Germinal center (tissue), 1 donor: ENCODE measurements at regions not wholly inside any gene's neighbourhood (a gene's known extent, or its start where the extent isn't known, plus 50 kb on each side); places are given as distances from the start of the nearest gene placed in this dataset.
"Not testable (repeated sequence)": the region's sequence is repeated elsewhere in the genome, so short reads cannot be mapped to it uniquely, and the experiment has no call there.

ENCODE experiments used
- DNase-seq: peaks from one replicate; pipeline ENCODE4 v3.0.0; 2012; ENCODE audit warnings: mixed read lengths, low spot score

DNA sequence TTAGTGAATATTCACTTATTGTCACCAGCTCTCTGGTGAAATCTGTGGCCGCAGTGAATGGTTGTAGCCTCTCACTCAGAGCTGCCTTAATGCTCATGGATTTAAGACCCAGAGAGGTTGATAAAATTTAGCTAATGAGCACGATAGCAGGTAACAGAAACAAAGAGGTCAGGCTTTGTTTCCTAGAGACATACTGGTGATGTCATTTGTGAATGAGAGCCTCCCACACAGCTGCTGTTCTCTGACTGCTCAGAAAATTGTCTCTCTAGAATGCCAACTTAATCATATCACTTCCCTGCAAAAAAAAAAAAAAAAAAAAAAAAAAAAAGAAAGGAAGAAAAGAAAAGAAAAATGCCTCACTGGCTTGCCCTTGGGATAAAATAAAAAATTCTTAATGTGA is 411.7 kb upstream of the MYT1L start:
- DNase-seq: no peak

DNA sequence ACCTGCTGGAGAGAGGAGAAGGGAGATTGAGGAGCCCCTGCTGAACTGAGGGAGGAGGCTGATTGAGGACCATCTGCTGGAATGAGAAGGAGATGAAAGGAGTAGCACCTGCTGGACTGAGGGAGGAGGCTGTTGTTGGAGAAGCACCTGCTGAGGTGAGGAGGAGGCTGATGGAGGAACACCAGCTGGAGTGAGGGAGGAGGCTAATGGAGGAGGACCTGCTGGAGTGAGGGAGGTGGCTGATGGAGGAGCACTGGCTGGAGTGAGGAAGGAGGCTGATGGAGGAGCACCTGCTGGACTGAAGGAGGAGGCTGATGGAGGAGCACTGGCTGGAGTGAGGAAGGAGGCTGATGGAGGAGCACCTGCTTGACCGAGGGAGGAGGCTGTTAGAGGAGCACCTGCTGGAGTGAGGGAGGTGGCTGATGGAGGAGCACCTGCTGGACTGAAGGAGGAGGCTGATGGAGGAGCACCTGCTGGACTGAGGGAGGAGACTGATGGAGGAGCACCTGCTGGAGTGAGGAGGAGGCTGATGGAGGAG is 409.2 kb upstream of the MYT1L start:
- DNase-seq: no peak

DNA sequence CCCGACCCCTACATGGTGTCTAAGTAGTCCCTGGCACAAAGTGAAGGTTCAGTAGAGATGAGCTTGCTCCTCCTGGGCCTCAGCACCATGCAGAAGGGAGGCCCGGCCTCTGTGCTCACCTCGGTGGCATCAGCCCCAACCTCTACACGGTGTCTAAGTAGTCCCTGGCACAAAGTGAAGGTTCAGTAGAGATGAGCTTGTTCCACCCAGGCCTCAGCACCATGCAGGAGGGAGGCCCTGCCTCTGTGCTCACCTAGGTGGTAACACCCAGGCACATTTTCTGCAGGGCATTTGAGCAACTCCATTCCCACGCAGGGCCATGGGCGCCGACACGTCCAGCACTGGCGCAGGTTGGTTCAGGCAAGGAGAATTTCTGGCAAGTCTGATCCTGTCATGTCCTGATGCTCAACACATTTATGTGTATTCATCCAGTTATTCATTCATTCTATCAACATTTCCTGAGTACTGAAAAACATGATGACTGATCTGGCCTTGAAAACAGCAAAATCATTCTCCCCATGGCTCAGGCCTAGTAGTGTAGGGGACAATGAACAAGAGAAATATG is 408.2 kb upstream of the MYT1L start:
- DNase-seq: no peak

DNA sequence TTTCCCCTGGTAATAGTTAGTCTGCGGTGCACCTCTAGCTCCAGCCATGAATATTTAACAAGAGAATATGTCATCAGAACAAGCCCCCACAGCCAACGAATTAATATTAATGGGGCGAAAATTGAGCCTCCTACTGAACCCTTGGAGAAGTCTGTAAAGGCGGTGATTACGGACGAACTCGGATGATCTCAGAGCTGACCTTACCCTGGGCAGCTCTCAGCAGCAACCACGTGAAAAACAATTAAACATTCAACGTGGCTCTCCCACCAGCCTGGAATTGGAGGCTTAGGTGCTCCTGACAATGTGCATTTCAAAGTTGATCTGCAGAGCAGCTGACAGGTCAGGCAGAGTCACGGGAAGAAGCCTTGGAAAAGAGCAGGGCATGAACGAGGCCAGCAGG is 407.6 kb upstream of the MYT1L start:
- DNase-seq: no peak

DNA sequence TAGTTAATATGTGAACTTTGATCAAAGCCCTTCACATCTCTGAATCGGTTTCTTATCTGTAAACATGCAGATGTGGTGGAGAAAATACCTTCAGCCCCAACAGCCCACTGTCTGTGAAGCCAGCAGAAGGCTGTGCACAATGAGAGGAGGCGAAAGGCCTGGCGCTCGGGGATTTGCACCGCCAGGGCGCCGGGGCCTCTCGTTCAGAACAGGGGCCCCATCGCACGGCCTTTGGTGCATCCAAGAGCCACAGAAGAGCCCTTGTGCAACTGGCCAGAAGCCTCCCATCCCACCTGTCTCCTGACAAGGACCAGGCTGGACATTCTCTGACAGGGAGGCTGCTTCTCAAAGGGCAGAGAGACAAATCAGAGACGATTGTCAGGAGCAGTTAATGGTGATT is 407.2 kb upstream of the MYT1L start:
- no peak for DNase-seq

DNA sequence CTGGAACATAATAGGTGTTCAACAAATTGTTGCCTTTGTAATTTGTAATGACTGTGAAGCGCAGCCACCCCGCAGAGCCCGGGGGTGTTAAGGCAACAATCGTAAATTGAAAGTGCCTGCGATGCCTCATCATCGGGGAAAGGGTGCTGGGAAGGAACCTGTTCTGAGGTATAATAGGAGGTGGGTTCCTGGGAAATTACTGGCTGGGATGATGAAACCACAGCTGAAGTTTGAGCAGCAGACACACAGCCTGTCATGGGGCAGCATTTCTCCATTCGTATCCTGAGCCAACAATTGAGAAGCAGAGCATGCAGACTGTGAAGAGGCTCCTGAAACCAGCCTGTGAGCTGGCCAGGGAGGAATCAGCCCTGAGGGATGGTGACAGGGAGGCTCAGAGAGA is 404.0 kb upstream of the MYT1L start:
- no peak for DNase-seq

DNA sequence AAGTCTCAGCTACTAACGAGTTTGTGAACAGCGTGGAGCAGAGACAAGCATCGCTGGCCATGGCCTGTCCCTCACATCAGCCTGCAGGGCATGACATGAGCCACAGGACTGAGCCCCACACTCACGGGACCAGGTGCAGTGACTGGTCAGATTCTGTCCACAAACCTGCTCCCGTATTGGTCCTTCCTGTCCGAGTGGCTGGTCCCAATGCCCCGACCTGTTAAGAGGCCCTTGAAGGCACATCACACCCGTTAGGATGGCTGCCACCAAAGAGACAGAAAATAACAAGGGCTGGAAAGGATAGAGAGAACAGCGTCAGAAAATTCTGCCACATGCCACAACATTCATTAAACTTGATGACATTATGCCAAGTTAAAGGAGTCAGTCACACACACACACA is 403.2 kb upstream of the MYT1L start:
- DNase-seq: no peak

DNA sequence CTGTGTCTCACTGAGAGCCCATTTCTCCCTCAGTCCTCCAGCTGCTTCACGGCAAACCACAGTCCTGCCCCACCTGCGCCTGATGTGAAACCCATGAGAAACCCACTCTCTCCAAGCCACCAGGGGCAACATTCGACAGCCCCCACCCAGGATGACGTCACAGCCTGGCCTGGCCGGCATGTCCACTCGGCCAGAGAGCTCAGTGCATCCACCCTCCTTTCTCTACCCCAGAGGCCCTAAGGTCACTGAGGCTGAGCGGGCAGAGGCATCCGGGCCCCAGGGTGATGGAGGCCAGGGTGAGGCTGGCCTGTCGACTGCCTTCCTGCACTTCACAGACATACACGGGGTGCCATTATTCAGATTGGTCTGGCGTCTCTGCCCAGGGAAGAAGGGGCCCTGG is 402.7 kb upstream of the MYT1L start:
- no peak for DNase-seq

DNA sequence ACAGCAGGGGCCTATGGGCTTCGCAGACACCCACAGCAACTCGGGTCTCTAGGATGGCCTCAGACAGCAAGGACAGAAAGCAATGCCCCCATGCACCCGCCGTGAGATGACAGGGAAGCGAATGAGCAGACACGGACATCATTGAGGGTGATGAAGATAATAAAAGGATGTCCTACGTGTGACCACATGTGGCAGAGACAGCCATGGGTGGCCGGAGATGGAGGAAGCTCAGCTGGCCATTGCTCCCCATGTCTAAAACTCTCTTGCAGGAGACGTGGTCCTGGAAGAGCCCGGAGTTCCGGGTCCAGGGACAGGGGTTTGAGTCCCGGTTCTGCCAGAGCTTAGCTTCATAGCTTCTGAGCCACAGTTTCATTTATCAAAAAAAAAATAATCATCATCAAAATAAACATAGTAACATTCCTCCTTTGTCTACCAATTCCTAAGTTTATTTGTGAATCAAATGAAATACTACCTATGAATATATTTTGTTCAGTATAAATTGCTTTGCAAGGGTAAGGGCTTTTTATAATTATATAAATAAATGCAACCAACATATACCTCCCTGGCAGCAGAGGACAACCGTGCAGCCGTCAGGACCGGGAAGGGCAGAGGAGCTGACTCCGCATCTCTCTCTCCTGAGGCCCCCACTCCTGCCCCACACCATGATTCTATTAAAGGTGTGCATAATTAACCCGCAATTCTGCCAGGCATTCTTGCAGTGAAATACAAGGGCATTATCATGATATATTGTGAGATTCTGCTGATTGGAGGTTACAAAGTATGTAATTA is 401.4 kb upstream of the MYT1L start:
- no peak for DNase-seq

DNA sequence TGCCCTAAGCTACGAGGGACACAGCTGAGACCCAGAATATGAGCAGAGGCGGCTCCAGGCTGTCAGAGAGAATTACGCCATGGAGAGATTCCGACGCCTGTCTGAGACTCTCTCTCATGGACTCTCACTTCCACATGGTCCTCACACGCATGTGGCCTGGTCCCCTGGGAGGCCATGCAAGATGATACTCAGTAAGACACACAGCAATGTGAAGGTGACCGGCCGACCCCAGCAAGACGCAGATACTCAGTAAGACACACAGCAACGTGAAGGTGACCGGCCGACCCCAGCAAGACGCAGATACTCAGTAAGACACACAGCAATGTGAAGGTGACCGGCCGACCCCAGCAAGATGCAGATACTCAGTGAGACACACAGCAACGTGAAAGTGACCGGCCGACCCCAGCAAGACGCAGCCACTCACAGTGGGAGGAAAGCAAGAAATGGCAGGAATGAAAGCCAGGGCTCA is 400.8 kb upstream of the MYT1L start:
- no peak for DNase-seq

DNA sequence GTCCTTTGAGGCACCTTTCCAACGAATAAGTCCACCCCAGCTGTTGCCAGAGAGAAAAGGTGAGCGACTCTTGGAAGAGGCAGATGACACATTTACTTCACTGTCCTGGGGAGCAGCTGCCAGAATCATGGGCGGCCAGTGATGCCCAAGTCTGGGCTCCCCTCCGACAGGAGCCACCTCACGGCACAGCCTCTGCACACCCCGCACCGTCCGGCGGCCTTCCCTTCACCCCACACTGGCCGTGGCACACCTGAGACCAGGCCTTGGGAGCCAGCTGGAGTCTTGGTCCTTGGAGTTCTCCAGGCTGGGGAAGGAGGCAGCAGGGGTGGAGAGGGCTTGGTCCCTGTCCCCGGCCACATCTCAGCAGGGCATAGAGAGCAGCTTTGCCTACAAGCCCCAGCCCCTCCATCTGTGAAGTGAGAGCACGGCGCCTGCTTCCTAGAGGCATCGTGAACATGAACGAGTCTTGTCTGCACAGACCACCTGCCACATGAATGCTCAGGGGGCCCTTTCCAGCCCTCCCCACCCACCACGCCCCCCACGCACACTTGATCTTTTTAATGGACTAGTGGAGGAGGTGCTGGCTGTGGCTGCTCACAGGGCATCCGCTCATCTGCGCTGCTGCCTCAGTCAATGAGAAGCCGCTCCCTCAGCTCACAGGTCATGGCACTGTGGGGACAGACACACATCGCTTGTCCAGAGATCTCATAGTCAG is 400.2 kb upstream of the MYT1L start:
- no peak for DNase-seq

DNA sequence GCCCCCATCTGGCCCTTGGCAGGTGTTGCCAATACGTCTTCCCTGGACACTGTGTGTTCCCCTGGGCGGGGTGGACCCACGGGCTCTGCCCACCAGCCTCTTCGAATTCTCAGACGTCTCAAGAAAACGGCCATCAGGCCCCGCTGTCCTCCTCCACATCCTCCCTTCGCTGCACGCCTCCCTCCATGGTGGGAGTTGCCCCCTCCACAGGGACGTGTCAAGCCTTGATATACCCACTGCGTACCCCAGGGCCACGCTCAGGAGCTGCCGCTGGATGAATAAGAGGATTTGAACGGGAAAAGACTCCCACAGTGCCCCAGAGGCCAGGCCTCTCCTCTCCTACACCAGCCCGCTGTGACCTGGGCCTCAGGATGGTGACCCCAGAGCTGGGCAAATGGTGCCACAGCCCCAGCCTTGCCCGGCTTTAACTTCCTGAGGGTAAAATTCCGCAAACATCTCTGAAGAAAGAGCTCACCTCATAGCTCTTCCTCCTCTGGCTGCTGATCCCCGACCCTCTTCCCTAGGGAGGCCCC is 399.3 kb upstream of the MYT1L start:
- no peak for DNase-seq

DNA sequence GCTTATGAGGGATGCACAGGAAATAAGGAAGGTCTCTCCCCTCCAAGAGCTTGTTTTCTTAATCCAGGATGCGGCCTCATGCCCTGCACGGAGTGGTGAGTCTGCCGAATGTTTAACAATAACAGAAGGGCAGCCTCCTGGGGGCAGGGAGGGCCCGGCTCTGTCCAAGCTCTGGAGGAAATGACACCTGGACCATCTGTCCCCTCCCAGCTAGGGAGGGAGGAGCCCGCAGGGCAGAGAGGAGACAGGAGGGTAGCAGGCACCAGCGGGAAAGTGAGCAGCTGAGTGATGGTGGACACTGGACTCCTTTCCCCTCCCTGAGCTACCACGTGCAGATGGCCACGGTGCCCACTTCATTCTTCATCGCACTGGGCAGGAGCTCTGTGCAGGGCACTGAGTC is 398.2 kb upstream of the MYT1L start:
- no peak for DNase-seq

DNA sequence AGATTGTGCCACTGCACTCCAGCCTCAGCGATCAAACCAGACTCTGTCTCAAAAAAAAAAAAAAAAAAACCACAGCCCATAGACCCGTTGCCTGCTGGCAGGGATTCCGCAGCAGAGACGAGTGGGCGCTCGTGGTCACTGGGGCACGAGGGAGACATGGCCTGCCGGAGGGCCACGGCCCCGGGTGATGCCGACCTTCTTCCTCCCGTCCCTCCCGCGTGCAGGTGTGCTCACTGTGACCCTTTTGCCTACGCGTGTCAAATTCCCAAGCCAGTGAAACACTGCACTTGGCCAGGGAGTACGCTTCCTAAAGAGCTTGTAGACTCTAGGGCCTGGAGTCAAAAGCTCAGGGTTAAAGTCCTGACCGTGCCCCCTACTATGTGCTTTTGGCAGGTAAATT is 397.6 kb upstream of the MYT1L start:
- DNase-seq: no peak

DNA sequence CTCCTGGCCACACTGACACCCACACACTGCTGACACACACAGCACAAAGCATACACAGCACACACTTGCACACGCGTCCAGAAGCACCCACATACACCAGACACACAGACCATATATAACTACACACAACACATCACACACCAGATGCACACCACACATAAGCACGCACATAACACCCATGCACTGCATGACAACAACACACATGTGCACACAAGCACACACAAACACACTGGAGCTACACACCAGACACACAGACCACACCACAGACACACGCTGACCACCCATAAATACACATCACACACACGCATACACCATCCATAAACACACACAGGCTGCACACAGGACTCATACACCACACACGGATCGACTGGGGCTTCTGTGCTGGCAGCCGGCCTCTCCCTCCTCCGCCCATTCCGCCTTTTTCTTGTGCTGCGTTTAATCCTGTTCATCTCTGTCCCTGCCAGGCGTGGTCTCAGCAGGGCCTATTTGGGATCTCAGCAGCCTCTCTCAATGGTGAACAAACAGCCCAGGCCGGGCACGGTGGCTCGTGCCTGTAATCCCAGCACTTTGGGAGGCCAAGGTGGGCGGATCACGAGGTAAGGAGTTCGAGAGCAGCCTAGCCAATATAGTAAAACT is 396.9 kb upstream of the MYT1L start:
- no peak for DNase-seq

DNA sequence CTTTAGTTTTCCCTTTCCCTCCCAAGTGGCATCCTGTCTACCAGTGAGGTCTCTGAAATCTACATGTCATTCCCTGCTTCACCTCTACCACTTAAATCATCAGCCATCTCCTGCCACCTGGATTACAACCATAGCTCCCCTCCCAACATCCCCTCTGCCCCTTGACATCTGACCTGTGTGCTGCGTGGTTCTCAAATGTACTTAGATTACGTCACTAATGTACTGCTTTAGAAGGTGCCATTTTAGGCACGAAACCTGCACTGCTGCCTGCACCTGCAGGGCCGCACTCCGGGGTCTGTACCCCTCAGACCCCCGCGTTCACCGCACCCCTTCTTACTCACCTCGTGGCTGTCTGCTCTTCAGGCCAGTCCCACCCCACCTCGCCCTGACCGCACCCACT is 395.1 kb upstream of the MYT1L start:
- DNase-seq: no peak

DNA sequence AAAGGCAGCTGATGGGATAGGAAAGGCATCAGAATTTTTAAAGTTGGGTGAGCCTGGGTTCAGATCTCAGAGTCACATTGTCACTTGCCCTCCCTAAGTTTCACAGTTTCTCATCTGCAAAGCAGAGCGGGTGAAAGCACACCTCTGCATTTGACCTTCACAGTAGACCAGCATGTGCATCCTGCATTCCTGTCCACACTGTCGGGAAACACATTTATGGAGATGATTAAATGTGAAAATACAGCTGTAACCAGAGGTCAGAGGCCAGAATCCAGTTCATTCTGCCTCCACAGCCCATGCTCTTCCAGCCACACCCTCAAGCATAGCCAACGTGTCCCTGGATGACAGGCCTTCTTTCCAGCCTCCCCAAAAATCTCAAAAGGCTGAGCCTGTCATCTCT is 392.0 kb upstream of the MYT1L start:
- DNase-seq: no peak

DNA sequence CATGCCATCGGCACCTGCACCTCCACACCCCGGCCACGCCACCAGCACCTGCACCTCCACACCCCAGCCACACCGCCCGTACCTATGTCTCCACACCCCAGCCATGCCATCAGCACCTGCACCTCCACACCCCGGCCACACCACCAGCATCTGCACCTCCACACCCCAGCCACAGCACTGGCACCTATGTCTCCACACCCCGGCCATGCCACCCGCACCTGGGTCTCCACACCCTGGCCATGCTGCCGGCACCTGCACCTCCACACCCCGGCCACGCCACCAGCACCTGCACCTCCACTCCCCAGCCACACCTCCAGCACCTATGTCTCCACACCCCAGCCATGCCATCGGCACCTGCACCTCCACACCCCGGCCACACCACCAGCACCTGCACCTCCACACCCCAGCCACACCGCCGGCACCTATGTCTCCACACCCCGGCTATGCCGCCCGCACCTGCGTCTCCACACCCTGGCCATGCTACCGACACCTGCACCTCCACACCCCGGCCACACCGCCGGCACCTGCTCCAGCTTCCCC is 390.3 kb upstream of the MYT1L start:
- DNase-seq: no peak

DNA sequence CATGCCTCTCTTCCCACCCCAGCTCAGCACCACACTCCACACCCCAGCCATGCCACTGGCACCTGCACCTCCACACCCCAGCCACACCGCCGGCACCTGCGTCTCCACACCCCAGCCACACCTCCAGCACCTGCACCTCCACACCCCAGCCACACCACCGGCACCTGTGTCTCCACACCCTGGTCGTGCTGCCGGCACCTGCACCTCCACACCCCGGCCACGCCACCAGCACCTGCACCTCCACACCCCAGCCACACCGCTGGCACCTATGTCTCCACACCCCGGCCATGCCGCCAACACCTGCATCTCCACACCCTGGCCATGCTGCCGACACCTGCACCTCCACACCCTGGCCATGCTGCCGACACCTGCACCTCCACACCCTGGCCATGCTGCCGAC is 389.7 kb upstream of the MYT1L start:
- not testable (repeated sequence) for DNase-seq

DNA sequence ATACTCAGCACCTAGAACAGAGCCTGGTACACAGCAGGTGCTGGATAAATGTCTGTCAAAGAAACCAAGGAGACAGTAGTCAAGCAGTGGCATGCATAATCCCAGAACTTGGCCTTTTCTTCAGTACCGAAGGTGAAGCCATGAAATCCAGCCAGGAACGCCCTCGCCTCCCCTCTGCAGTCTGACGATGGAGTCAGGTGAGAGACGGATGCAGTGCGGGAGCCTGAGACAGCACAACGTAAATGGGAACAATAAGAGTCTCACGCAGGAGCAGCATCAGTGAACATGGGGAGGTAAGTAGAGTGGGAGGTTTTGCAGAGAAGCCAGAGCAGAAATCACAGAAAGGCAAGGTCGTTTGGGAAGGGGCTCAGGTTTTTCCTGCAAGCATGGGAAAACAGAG is 389.3 kb upstream of the MYT1L start:
- no peak for DNase-seq

DNA sequence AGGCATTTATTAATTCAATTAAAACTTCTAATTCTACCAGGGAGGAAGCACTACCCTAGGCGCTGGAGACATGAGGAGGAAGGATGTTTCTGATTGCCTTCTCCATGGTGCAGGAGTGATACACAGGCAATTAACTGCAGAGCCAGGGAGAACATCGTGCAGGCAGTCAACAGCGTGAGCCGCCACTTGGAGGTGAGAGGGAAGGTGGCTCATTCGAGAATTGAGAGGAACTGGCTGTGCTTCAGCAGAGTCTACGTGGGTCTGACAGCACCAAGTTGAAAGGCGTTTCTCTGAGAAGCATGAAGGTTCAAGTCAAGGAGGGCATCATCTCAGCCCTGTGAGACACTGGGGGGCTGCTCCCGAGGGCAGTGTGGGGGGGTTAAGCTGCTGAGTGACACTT is 388.7 kb upstream of the MYT1L start:
- DNase-seq: no peak

DNA sequence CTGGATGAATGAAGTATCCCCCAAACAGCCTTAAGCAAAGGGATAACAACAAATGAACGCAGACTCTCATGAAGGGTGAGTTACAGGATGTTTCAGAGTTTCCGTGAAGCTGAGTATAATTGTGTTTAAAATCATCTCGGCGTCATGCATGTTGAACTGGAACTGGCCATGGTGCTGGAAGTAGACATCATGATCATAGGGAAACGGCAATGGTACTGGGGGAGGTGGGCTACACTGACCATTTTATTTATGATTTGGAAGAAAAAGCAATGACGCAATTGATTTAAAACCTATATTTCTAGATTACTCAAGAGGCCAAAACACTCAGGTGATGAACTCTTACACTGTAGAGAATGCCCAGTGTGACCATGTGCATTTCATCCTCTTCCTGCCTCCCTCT is 387.9 kb upstream of the MYT1L start:
- no peak for DNase-seq
